ENCODE measurements at regions not wholly inside any gene's neighbourhood (a gene's known extent, or its start where the extent isn't known, plus 50 kb on each side); places are given as distances from the start of the nearest gene placed in this dataset.

DNA sequence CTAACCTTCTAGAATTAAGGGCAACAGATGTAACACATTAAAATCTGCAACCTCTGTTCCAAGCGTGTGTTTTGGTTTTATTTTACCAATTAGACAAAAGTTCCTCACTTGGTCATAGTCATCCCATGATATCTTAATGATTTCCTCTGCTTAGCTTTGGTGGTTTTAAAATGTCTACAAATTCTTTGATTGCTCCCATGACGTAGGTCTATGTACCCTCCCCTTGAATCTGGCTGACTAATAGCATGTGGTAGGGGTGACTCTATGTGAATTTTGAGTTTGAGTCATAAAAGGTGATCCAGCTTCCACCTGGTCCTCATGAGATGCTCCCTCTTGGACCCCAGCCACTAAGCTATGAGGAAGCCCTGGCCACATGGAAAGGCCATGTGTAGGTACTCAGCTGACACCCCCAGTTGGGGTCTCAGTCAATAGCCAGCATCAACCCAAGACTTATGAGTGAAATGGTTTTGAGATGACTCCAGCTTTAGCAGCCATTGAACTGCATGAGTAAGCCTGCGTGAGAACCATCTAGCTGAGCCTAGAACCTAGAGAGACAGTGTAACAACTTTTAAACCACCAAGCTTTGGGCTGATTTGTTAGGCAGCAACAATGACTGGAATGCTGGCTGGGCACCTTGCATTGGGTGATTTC lies 247.1 kb downstream of the MSRB3 start:
- TF ChIP-seq CTCF (IDR thresholded peaks at IDR 0.05; ENCODE audit: borderline replicate concordance): no peak
- no peak for DNase-seq
- Histone ChIP-seq H3K27me3 (ENCODE audit: low read depth) (no peaks in the 10 kb centered on the region), H3K9me3 (replicated peaks) (peaks cover 9% of the 10 kb centered on the region), H3K36me3 (no peaks in the 10 kb centered on the region), H3K4me3 (no peak overlapping the region), H3K4me1 (no peaks in the 10 kb centered on the region), H3K27ac (replicated peaks) (no peak overlapping the region)
- intact Hi-C loops (cut with micrococcal nuclease): no loop called here

- H3K4me3 ChIP-seq: no peak overlapping the region
- TF ChIP-seq CTCF (IDR thresholded peaks at IDR 0.05; ENCODE audit: borderline replicate concordance): no peak
- no peak overlapping the region for H3K27ac ChIP-seq (replicated peaks)
- no peaks in the 10 kb centered on the region for H3K36me3 ChIP-seq
- no peaks in the 10 kb centered on the region for H3K27me3 ChIP-seq (ENCODE audit: low read depth)
- no peaks in the 10 kb centered on the region for H3K4me1 ChIP-seq
- intact Hi-C loops (cut with micrococcal nuclease): no loop called here
- H3K9me3 ChIP-seq (replicated peaks): peaks cover 9% of the 10 kb centered on the region
- no peak for DNase-seq
These were observed 247.8 kb downstream of the MSRB3 start for GRCh38 chr12:65526311-65526710.

GRCh38 chr12:65528127-65528526 lies 249.6 kb downstream of the MSRB3 start:
- Histone ChIP-seq H3K4me3 (no peak overlapping the region), H3K4me1 (no peaks in the 10 kb centered on the region), H3K27ac (replicated peaks) (no peak overlapping the region), H3K9me3 (replicated peaks) (peaks cover 9% of the 10 kb centered on the region), H3K36me3 (no peaks in the 10 kb centered on the region), H3K27me3 (ENCODE audit: low read depth) (no peaks in the 10 kb centered on the region)
- no peak for TF ChIP-seq CTCF (IDR thresholded peaks at IDR 0.05; ENCODE audit: borderline replicate concordance)
- no peak for DNase-seq
- intact Hi-C loops (cut with micrococcal nuclease): no loop called here

DNA sequence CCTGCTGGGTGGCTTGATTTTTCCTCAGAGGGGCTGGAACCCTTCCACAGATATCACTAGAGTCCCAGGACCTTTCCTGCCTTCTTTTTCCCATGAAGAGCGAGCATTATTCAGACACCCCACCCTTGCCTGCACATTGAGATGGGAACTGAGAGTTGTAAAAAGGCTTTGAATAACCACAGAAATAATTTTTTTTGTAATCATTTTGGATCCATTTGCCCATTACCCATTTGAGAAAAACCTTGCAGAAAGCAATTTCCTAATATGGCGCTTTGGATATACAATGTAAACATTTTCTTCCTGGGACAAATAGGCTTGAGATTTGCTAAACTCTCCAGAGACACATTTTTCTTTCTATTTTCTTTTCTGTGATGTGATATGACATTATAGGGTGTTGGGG lies 250.6 kb downstream of the MSRB3 start:
- no peak overlapping the region for H3K27ac ChIP-seq (replicated peaks)
- intact Hi-C loops (cut with micrococcal nuclease): no loop called here
- peaks cover 9% of the 10 kb centered on the region for H3K9me3 ChIP-seq (replicated peaks)
- no peak for TF ChIP-seq CTCF (IDR thresholded peaks at IDR 0.05; ENCODE audit: borderline replicate concordance)
- no peak overlapping the region for H3K4me3 ChIP-seq
- no peak for DNase-seq
- no peaks in the 10 kb centered on the region for H3K27me3 ChIP-seq (ENCODE audit: low read depth)
- no peaks in the 10 kb centered on the region for H3K4me1 ChIP-seq
- no peaks in the 10 kb centered on the region for H3K36me3 ChIP-seq

DNA sequence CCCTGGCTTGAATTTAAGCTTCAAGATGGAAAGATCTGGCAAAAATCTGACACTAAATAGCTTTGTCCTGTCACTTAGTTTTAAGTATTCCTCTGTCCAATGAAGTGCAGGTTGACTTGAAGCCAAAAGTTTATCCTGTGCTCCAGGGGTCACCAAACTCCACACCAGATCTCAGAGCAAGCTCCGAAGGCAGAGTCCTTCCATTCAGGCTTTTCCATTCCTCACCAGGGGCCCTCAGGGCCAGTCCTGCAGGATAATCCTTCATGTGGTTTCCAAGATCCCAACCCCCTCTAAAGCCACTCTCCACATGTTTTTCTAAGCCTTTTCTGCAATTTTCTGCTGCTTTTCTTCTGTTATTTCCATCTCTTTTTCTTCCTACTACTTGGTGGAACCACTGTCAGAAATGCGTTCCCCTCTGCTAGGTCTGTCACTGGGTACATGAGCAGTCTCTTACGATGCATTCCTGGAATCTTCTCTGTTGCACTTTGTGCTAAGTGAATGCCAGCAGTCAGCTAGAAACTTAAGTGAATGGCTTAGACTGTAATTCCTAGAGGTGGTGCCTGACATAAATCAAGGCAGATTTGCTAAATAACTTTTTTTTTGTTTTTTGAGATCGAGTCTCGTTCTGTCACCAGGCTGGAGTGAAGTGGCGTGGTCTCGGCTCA lies 251.4 kb downstream of the MSRB3 start:
- H3K36me3 ChIP-seq: no peaks in the 10 kb centered on the region
- H3K4me3 ChIP-seq: no peak overlapping the region
- intact Hi-C loops (cut with micrococcal nuclease): no loop called here
- H3K9me3 ChIP-seq (replicated peaks): peaks cover 9% of the 10 kb centered on the region
- no peak overlapping the region for H3K27ac ChIP-seq (replicated peaks)
- TF ChIP-seq CTCF (IDR thresholded peaks at IDR 0.05; ENCODE audit: borderline replicate concordance): no peak
- no peaks in the 10 kb centered on the region for H3K27me3 ChIP-seq (ENCODE audit: low read depth)
- H3K4me1 ChIP-seq: no peaks in the 10 kb centered on the region
- no peak for DNase-seq

All from left ventricle myocardium inferior (tissue), 1 donor.